HEK293T (cell line): ENCODE measurements at regions not wholly inside any gene's neighbourhood (a gene's known extent, or its start where the extent isn't known, plus 50 kb on each side); places are given as distances from the start of the nearest gene placed in this dataset.

Experiments
- BHLHE40 ChIP-seq: fragments of 450-650 bp; IDR thresholded peaks from 2 replicates; pipeline ENCODE4 v1.6.1; 2016; ENCODE audit warnings: mild to moderate bottlenecking, moderate library complexity, borderline replicate concordance
- ELF4 ChIP-seq: fragments of 450-650 bp; IDR thresholded peaks from 2 replicates; pipeline ENCODE4 v1.6.1; 2017; ENCODE audit warnings: antibody characterized with exemption
- FOXA1 ChIP-seq: fragments of 450-650 bp; IDR thresholded peaks from 2 replicates; pipeline ENCODE4 v1.6.1; 2016; ENCODE audit warnings: mild to moderate bottlenecking
- FOXM1 ChIP-seq: fragments of 450-650 bp; IDR thresholded peaks from 2 replicates; pipeline ENCODE4 v1.6.1; 2017; ENCODE audit warnings: mild to moderate bottlenecking, borderline replicate concordance
- HDGF ChIP-seq: fragments of 450-650 bp; IDR thresholded peaks from 2 replicates; pipeline ENCODE4 v1.6.1; 2017; ENCODE audit warnings: antibody characterized with exemption, borderline replicate concordance
- NFRKB ChIP-seq: fragments of 450-650 bp; IDR thresholded peaks from 2 replicates; pipeline ENCODE4 v1.6.1; 2016; ENCODE audit warnings: mild to moderate bottlenecking, moderate library complexity
- SP1 ChIP-seq: fragments of 450-650 bp; IDR thresholded peaks from 2 replicates; pipeline ENCODE4 v1.6.1; 2017
- SUZ12 ChIP-seq: fragments of 450-650 bp; IDR thresholded peaks from 2 replicates; pipeline ENCODE4 v1.6.1; 2016; ENCODE audit warnings: mild to moderate bottlenecking
- ZNF384 ChIP-seq: fragments of 450-650 bp; IDR thresholded peaks from 2 replicates; pipeline ENCODE4 v1.6.1; 2016
- TF ChIP-seq, protein P1 (sequence below): fragments of 450-650 bp; IDR thresholded peaks from 2 replicates; pipeline ENCODE4 v1.6.1; 2016

- TF ChIP-seq SP1 (no peak), BHLHE40 (no peak), NFRKB (no peak), ELF4 (no peak), SUZ12 (no peak), ZNF384 (no peak), FOXA1 (no peak), FOXM1 (no peak), HDGF (no peak)
- TF ChIP-seq, protein P1, sequence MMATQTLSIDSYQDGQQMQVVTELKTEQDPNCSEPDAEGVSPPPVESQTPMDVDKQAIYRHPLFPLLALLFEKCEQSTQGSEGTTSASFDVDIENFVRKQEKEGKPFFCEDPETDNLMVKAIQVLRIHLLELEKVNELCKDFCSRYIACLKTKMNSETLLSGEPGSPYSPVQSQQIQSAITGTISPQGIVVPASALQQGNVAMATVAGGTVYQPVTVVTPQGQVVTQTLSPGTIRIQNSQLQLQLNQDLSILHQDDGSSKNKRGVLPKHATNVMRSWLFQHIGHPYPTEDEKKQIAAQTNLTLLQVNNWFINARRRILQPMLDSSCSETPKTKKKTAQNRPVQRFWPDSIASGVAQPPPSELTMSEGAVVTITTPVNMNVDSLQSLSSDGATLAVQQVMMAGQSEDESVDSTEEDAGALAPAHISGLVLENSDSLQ = no peak
Measured at GRCh38 chr1:218575079-218575478, 229.9 kb downstream of the TGFB2 start.
